ENCODE measurements at regions not wholly inside any gene's neighbourhood (a gene's known extent, or its start where the extent isn't known, plus 50 kb on each side); places are given as distances from the start of the nearest gene placed in this dataset.

DNA sequence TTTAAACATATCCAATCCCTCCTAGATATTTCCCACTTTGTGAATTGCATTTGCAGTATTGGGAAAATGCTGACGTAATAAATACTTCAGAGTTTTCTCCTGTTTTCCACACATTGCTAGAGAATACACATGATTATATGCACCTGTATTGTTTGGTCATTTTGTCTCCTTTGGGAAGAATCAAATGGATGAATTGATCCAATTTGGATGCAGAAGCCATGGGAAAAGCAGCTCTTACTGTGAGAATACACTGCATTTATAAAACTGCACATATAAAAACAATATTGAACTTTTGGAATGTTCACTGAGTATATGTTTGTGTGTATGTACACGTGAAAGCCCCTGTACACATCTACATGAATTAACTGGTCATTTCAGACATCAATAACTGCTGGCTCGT, 306.6 kb upstream of the LYPLAL1 start:
- no peak for DNase-seq (ENCODE audit: low spot score)
- Mint-ChIP-seq H3K9me3 (no peaks in the 10 kb centered on the region), H3K4me3 (no peak overlapping the region), H3K36me3 (ENCODE audit: low read depth) (no peaks in the 10 kb centered on the region), H3K4me1 (ENCODE audit: low read depth) (no peaks in the 10 kb centered on the region), H3K27ac (no peak overlapping the region), H3K27me3 (ENCODE audit: low read depth) (no peaks in the 10 kb centered on the region)

DNA sequence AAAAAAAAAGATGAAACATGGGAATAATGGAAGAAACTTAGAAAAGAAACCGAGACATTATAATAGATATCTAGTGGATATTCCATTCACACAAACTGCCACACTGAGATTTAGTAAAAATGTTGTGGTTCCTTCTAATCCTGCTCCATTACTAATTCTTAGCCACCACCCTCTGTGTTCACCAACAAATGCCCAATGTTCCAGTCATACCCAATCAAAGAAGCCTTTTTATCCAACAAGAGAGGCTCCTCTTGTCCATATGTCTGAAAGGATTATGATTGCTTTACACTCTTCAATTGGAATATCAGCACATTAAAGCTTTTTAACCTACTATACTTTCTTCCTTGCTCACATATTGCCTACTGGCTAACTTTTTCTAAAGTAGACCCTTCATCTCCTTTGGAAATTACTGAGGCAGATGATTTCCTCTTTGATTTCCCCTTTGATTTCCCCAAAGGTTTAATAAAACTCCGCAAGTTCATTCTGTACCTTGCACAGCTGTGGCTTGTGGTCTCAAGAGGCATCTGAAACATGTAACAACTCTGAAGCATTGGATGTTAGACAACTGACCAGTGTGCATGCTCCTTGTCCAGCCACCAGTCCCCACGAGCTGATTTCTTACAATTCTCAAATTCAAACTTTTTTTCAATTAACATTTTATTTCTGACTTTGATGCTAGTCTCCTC, 305.6 kb upstream of the LYPLAL1 start:
- H3K4me3 Mint-ChIP-seq = no peak overlapping the region
- no peaks in the 10 kb centered on the region for H3K4me1 Mint-ChIP-seq (ENCODE audit: low read depth)

GRCh38 chr1:218869276-218869675, 304.4 kb upstream of the LYPLAL1 start:
- Mint-ChIP-seq H3K27ac (no peak overlapping the region), H3K4me1 (ENCODE audit: low read depth) (peaks cover 1% of the 10 kb centered on the region), H3K27me3 (ENCODE audit: low read depth) (no peaks in the 10 kb centered on the region), H3K4me3 (no peak overlapping the region), H3K9me3 (no peaks in the 10 kb centered on the region), H3K36me3 (ENCODE audit: low read depth) (no peaks in the 10 kb centered on the region)
- DNase-seq (ENCODE audit: low spot score) = no peak

More for the DNA sequence above, 305.6 kb upstream of the LYPLAL1 start:
- Mint-ChIP-seq H3K27ac (no peak overlapping the region), H3K27me3 (ENCODE audit: low read depth) (no peaks in the 10 kb centered on the region), H3K36me3 (ENCODE audit: low read depth) (no peaks in the 10 kb centered on the region), H3K9me3 (no peaks in the 10 kb centered on the region)
- no peak for DNase-seq (ENCODE audit: low spot score)

DNA sequence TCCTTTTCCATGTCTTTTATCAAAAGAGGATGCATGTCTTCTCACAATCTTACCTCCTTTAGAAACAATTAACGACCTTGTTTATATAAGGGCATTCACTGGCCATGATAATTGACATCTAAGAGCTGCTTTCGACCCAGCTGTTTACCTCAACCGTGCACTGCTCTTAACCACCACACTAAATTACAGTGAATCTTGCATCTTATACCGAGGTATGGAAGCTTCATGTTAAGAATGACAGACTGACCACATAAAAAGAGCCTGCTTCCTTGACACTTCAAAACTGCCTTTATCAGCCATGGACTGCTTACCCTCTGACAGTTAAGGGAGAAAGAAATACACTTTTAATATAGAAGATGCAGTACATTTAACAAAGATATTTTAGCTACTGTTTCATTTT, 301.7 kb upstream of the LYPLAL1 start:
- no peak for DNase-seq (ENCODE audit: low spot score)
- H3K4me3 Mint-ChIP-seq = no peak overlapping the region
- H3K4me1 Mint-ChIP-seq (ENCODE audit: low read depth) = peaks cover 2% of the 10 kb centered on the region
- H3K9me3 Mint-ChIP-seq = no peaks in the 10 kb centered on the region
- no peak overlapping the region for H3K27ac Mint-ChIP-seq
- no peaks in the 10 kb centered on the region for H3K27me3 Mint-ChIP-seq (ENCODE audit: low read depth)
- no peaks in the 10 kb centered on the region for H3K36me3 Mint-ChIP-seq (ENCODE audit: low read depth)

DNA sequence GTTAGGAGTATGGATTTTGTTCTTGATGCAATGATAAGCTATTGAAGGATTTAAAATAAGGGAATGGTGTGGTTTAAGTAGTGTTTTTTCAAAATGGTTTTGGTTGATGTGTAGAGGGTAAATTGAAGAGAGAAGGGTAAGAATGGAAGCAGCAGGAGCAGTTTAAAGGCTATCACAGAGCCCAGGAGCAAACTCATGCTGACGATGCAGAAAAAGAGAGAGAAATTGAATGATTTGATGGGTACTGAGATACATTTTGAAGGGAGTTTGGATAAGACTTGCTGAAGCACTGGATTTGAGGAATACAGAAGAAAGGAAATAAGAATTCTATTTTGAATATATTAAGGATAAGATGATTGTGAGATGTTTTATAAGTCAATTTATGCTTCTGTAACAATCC, 300.8 kb upstream of the LYPLAL1 start:
- Mint-ChIP-seq H3K4me1 (ENCODE audit: low read depth) (peaks cover 2% of the 10 kb centered on the region), H3K36me3 (ENCODE audit: low read depth) (no peaks in the 10 kb centered on the region), H3K27ac (peak overlapping the region; percentile 54), H3K9me3 (no peaks in the 10 kb centered on the region), H3K4me3 (no peak overlapping the region), H3K27me3 (ENCODE audit: low read depth) (no peaks in the 10 kb centered on the region)
- DNase-seq (ENCODE audit: low spot score) = no peak

- no peaks in the 10 kb centered on the region for H3K36me3 Mint-ChIP-seq (ENCODE audit: low read depth)
- peaks cover 2% of the 10 kb centered on the region for H3K4me1 Mint-ChIP-seq (ENCODE audit: low read depth)
- no peak for DNase-seq (ENCODE audit: low spot score)
- no peaks in the 10 kb centered on the region for H3K27me3 Mint-ChIP-seq (ENCODE audit: low read depth)
- H3K9me3 Mint-ChIP-seq = no peaks in the 10 kb centered on the region
- H3K4me3 Mint-ChIP-seq = no peak overlapping the region
- H3K27ac Mint-ChIP-seq = no peak overlapping the region
These were observed 299.4 kb upstream of the LYPLAL1 start for GRCh38 chr1:218874313-218874712.

GRCh38 chr1:218874801-218875400, 298.8 kb upstream of the LYPLAL1 start:
- no peak overlapping the region for H3K4me3 Mint-ChIP-seq
- H3K27me3 Mint-ChIP-seq (ENCODE audit: low read depth) = no peaks in the 10 kb centered on the region
- no peak overlapping the region for H3K27ac Mint-ChIP-seq
- H3K36me3 Mint-ChIP-seq (ENCODE audit: low read depth) = no peaks in the 10 kb centered on the region
- H3K4me1 Mint-ChIP-seq (ENCODE audit: low read depth) = peaks cover 2% of the 10 kb centered on the region
- no peak for DNase-seq (ENCODE audit: low spot score)
- H3K9me3 Mint-ChIP-seq = no peaks in the 10 kb centered on the region

DNA sequence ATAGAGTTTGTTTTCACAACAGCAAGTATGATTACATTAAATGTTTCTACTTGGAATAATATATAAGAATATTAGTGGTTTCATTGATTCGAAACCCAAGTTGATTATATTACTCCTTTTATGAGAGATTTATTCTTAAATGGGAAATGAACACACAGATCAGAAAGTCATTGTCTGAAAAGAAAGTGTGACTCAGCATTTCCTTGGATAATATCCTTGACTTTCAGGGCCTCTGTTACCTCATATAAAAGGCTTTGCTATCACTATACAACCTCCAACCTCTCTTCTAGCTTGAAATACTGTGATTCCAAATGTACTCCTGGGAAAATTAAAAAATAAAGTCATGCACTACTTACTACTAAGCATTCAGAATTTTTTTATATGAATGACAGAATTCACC, 295.3 kb upstream of the LYPLAL1 start:
- Mint-ChIP-seq H3K27ac (no peak overlapping the region), H3K4me3 (no peak overlapping the region), H3K9me3 (no peaks in the 10 kb centered on the region), H3K4me1 (ENCODE audit: low read depth) (peaks cover 2% of the 10 kb centered on the region), H3K27me3 (ENCODE audit: low read depth) (no peaks in the 10 kb centered on the region), H3K36me3 (ENCODE audit: low read depth) (no peaks in the 10 kb centered on the region)
- no peak for DNase-seq (ENCODE audit: low spot score)

DNA sequence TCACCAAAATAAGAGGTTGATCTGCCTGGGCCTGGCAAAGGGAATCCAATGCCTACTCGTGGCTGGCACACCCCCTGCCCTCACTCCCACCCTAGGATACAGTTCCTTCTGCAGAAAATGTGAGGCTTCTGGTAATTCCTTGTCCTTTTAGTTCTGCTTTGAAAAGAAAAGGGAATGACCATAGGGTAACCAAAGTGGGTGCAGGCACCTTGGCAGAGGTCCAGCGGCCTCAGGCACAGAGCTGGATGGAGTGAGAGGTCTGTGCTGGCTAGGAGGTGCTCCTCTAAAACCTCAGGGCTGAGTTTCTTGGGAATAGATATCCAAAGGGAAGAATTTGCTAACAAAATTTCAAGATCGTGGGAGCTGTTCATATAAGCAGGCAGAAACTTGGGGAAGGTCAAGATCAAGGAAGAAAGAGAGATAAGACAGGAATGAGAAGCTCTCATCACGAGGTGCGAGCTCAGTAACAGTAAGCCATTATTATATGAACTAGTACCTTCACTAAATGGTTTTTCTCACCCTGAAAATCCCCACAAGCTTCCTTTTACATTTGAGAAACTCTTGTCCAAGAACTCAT, 293.1 kb upstream of the LYPLAL1 start:
- no peaks in the 10 kb centered on the region for H3K27me3 Mint-ChIP-seq (ENCODE audit: low read depth)
- no peaks in the 10 kb centered on the region for H3K9me3 Mint-ChIP-seq
- H3K27ac Mint-ChIP-seq = no peak overlapping the region
- H3K4me1 Mint-ChIP-seq (ENCODE audit: low read depth) = no peaks in the 10 kb centered on the region
- no peak for DNase-seq (ENCODE audit: low spot score)
- H3K4me3 Mint-ChIP-seq = no peak overlapping the region
- no peaks in the 10 kb centered on the region for H3K36me3 Mint-ChIP-seq (ENCODE audit: low read depth)

DNA sequence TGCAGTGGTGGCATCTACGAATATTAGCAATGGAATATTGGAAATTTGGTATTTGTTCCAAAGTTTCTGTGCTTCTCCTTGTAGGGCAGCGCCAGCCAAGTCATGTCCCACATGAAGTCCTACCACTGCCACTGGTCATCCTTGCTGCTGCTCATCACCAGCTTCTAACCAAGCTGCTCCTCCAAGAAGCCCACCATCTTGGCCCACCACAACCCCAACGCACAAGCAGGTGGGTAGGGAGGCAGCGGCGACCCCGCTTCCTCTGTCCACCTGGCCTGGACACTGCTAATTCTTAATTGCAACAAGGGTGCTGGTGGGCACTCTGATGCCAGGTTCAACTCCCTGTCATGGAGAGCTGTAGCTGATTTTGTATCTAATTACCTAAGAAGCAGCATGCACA, 291.2 kb upstream of the LYPLAL1 start:
- H3K27ac Mint-ChIP-seq = no peak overlapping the region
- H3K9me3 Mint-ChIP-seq = no peaks in the 10 kb centered on the region
- no peaks in the 10 kb centered on the region for H3K36me3 Mint-ChIP-seq (ENCODE audit: low read depth)
- no peaks in the 10 kb centered on the region for H3K27me3 Mint-ChIP-seq (ENCODE audit: low read depth)
- DNase-seq (ENCODE audit: low spot score) = no peak
- no peak overlapping the region for H3K4me3 Mint-ChIP-seq
- H3K4me1 Mint-ChIP-seq (ENCODE audit: low read depth) = no peaks in the 10 kb centered on the region

DNA sequence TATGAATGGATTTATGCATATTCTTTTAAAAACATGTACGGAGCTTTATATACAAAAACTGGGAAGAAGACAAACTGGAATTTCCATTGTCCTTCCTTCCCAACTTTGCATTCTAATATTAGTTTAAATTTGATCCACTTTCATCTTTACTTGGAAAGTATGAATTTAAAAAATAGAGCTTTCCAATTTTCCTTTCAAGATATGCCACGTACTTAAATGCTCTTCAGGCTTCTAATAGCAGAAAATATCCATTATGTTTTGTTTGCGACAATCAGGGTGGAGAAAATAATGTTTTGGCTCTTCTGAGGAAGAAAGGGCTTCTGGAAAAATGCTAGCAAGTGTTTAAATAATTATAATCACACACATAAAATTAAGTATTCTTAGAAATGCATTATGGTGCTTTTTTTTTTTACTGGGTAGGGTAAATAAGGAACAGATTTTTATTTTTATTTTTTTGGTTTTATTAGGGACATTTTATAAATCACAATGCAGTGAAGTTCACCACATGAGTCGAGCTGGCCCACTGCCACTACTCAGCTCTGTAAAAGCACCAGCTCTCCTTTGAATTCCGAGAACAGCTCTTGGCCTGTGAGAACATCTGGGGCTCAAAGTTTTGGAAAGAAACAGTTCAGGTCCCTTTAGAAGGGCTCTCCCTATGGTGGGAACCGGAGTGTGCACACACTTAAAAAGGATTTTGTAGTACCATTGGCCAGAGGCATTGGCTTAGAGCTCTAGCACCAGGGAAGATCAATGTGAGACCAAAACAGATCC, 287.4 kb upstream of the LYPLAL1 start:
- no peaks in the 10 kb centered on the region for H3K4me1 Mint-ChIP-seq (ENCODE audit: low read depth)
- H3K9me3 Mint-ChIP-seq = no peaks in the 10 kb centered on the region
- H3K36me3 Mint-ChIP-seq (ENCODE audit: low read depth) = no peaks in the 10 kb centered on the region
- H3K27me3 Mint-ChIP-seq (ENCODE audit: low read depth) = no peaks in the 10 kb centered on the region
- no peak overlapping the region for H3K27ac Mint-ChIP-seq
- no peak overlapping the region for H3K4me3 Mint-ChIP-seq
- DNase-seq (ENCODE audit: low spot score) = no peak

GRCh38 chr1:218887141-218887925, 286.3 kb upstream of the LYPLAL1 start:
- no peaks in the 10 kb centered on the region for H3K4me1 Mint-ChIP-seq (ENCODE audit: low read depth)
- no peak overlapping the region for H3K4me3 Mint-ChIP-seq
- no peaks in the 10 kb centered on the region for H3K27me3 Mint-ChIP-seq (ENCODE audit: low read depth)
- H3K27ac Mint-ChIP-seq = no peak overlapping the region
- H3K9me3 Mint-ChIP-seq = no peaks in the 10 kb centered on the region
- no peaks in the 10 kb centered on the region for H3K36me3 Mint-ChIP-seq (ENCODE audit: low read depth)
- no peak for DNase-seq (ENCODE audit: low spot score)

- Mint-ChIP-seq H3K4me1 (ENCODE audit: low read depth) (no peaks in the 10 kb centered on the region), H3K27ac (no peak overlapping the region), H3K9me3 (no peaks in the 10 kb centered on the region), H3K4me3 (no peak overlapping the region), H3K27me3 (ENCODE audit: low read depth) (no peaks in the 10 kb centered on the region), H3K36me3 (ENCODE audit: low read depth) (no peaks in the 10 kb centered on the region)
- no peak for DNase-seq (ENCODE audit: low spot score)
These were observed 283.2 kb upstream of the LYPLAL1 start for GRCh38 chr1:218890451-218890850.

- no peak overlapping the region for H3K27ac Mint-ChIP-seq
- no peaks in the 10 kb centered on the region for H3K27me3 Mint-ChIP-seq (ENCODE audit: low read depth)
- no peaks in the 10 kb centered on the region for H3K9me3 Mint-ChIP-seq
- no peaks in the 10 kb centered on the region for H3K36me3 Mint-ChIP-seq (ENCODE audit: low read depth)
- H3K4me3 Mint-ChIP-seq = no peak overlapping the region
- no peak for DNase-seq (ENCODE audit: low spot score)
- no peaks in the 10 kb centered on the region for H3K4me1 Mint-ChIP-seq (ENCODE audit: low read depth)
These were observed 282.1 kb upstream of the LYPLAL1 start for GRCh38 chr1:218891577-218891976.

All from T-helper 2 cell treated with Interferon-gamma antibody and Interleukin-4, amounts not matched to agents 5 μg/mL and 100 μg/mL, for 36 hours (primary cell).